Mesenchymal stem cell (in vitro differentiated cells and primary cell): ENCODE measurements at regions not wholly inside any gene's neighbourhood (a gene's known extent, or its start where the extent isn't known, plus 50 kb on each side); places are given as distances from the start of the nearest gene placed in this dataset.

Experiments
- DNase-seq: peaks from one replicate; pipeline ENCODE4 v3.0.0-alpha.2; 2013
- H2AFZ ChIP-seq: one replicate; pipeline ENCODE4 v1.6.1; 2013; ENCODE audit warnings: low read depth, mild to moderate bottlenecking, control low read depth, inconsistent platforms, low read length, moderate library complexity
- H2AK5ac ChIP-seq: 2 replicates; pipeline ENCODE4 v1.6.1; 2013; ENCODE audit warnings: low read length, moderate library complexity, mild to moderate bottlenecking, inconsistent platforms; ENCODE audit not compliant: severe bottlenecking
- H2BK120ac ChIP-seq: one replicate; pipeline ENCODE4 v1.6.1; 2013; ENCODE audit warnings: low read depth, mild to moderate bottlenecking, inconsistent platforms, low read length, moderate library complexity
- H2BK12ac ChIP-seq, 2 experiments: one replicate each; pipeline ENCODE4 v1.6.1; 2013; ENCODE audit warnings: inconsistent platforms in 2 of 2, low read length in 2 of 2, mild to moderate bottlenecking in 2 of 2, moderate library complexity in 2 of 2, control low read depth in 1 of 2
- H2BK15ac ChIP-seq: one replicate; pipeline ENCODE4 v1.6.1; 2013; ENCODE audit warnings: mild to moderate bottlenecking, low read depth, inconsistent platforms; ENCODE audit not compliant: poor library complexity, severe bottlenecking
- H2BK5ac ChIP-seq: 2 replicates; pipeline ENCODE4 v1.6.1; 2013; ENCODE audit warnings: low read depth, mild to moderate bottlenecking, low read length, control low read depth, inconsistent platforms; ENCODE audit not compliant: poor library complexity, severe bottlenecking
- H3K14ac ChIP-seq, 2 experiments: one replicate each; pipeline ENCODE4 v1.6.1; 2013; ENCODE audit warnings: inconsistent platforms in 2 of 2, low read length in 2 of 2, control low read depth in 1 of 2, mild to moderate bottlenecking in 1 of 2, moderate library complexity in 1 of 2
- H3K18ac ChIP-seq, 2 experiments: one replicate each; pipeline ENCODE4 v1.6.1; 2013; ENCODE audit warnings: inconsistent platforms in 2 of 2, low read length in 2 of 2, control low read depth in 1 of 2, low read depth in 1 of 2, mild to moderate bottlenecking in 1 of 2
- H3K23ac ChIP-seq, 2 experiments: one replicate each; pipeline ENCODE4 v1.6.1; 2013; ENCODE audit warnings: inconsistent platforms in 2 of 2, low read length in 2 of 2, mild to moderate bottlenecking in 2 of 2, moderate library complexity in 2 of 2, control low read depth in 1 of 2
- H3K27ac ChIP-seq: 2 replicates; pipeline ENCODE4 v1.5.1; 2013; ENCODE audit warnings: mild to moderate bottlenecking, moderate library complexity, low read length, control low read depth, inconsistent platforms; ENCODE audit not compliant: poor library complexity, severe bottlenecking
- H3K27me3 ChIP-seq, 2 experiments: 2 replicates each; pipeline versions ENCODE4 v1.6.1 to v1.7.0; 2013; ENCODE audit warnings: low read length in 2 of 2, mild to moderate bottlenecking in 2 of 2, moderate library complexity in 2 of 2, control low read depth in 1 of 2, inconsistent platforms in 1 of 2; ENCODE audit not compliant: control insufficient read depth in 1 of 2, insufficient read depth in 1 of 2
- H3K36me3 ChIP-seq, 2 experiments: 2 replicates each; pipeline versions ENCODE4 v1.6.1 to v1.7.0; 2013; ENCODE audit warnings: low read length in 2 of 2, control low read depth in 1 of 2, inconsistent platforms in 1 of 2, low read depth in 1 of 2, mild to moderate bottlenecking in 1 of 2; ENCODE audit not compliant: insufficient read depth in 2 of 2, control insufficient read depth in 1 of 2
- H3K4ac ChIP-seq, 2 experiments: one replicate each; pipeline ENCODE4 v1.6.1; 2013; ENCODE audit warnings: inconsistent platforms in 2 of 2, low read length in 2 of 2, mild to moderate bottlenecking in 2 of 2, moderate library complexity in 2 of 2, control low read depth in 1 of 2, low read depth in 1 of 2
- H3K4me1 ChIP-seq: 2 replicates; pipeline ENCODE4 v1.6.1; 2013; ENCODE audit warnings: low read depth, low read length, control low read depth; ENCODE audit not compliant: control insufficient read depth, insufficient read depth
- H3K4me2 ChIP-seq: 2 replicates; pipeline ENCODE4 v1.6.1; 2013; ENCODE audit warnings: low read length, mild to moderate bottlenecking, inconsistent platforms; ENCODE audit not compliant: poor library complexity, severe bottlenecking
- H3K4me3 ChIP-seq, 2 experiments: 2 replicates each; pipeline versions ENCODE4 v1.5.1 to v1.7.0; 2013; ENCODE audit warnings: low read length in 2 of 2, mild to moderate bottlenecking in 2 of 2, control low read depth in 1 of 2, low read depth in 1 of 2; ENCODE audit not compliant: insufficient read depth in 1 of 2
- H3K79me1 ChIP-seq: replicated peaks from 2 replicates; pipeline ENCODE4 v1.6.1; 2013; ENCODE audit warnings: mild to moderate bottlenecking, control low read depth, low read length, inconsistent platforms; ENCODE audit not compliant: poor library complexity, severe bottlenecking
- H3K9ac ChIP-seq: 2 replicates; pipeline ENCODE4 v1.7.0; 2013; ENCODE audit warnings: mild to moderate bottlenecking, low read length, moderate library complexity
- H3K9me3 ChIP-seq: 2 replicates; pipeline ENCODE4 v1.7.0; 2013; ENCODE audit warnings: mild to moderate bottlenecking, low read length; ENCODE audit not compliant: control insufficient read depth
- H4K8ac ChIP-seq: one replicate; pipeline ENCODE4 v1.6.1; 2013; ENCODE audit warnings: inconsistent platforms, mild to moderate bottlenecking, low read length, moderate library complexity
- H4K91ac ChIP-seq: one replicate; pipeline ENCODE4 v1.6.1; 2013; ENCODE audit warnings: mild to moderate bottlenecking, low read length, inconsistent platforms
- WGBS: methylation state at CpG from one replicate; pipeline ENCODE4 v1.1.7; 2013; ENCODE audit warnings: mixed read lengths; 5-methylcytosine and 5-hydroxymethylcytosine counted together

DNA sequence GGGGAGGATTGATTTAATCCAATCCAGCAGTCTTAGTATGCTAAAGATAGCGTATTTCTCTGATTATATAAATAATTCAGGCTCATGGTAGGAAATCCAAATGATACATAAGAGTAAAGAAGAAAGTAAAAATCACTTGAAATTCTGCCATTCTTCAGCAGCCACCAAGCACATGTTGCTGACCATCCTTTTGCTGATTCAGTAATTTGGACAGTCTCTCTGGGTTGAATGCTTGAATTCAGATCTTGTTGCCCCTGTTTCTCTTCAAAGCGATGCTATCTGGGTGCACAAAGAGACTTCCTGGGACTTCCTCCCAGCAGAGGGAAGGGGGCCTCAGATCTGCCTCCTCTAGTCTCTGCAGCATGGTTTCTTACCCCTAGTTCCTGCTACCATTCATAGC, 609.1 kb downstream of the UTRN start:
- no peaks in the 10 kb centered on the region for H3K9me3 ChIP-seq
- no peak overlapping the region for H3K23ac ChIP-seq
- H3K18ac ChIP-seq: no peak overlapping the region
- H3K14ac ChIP-seq: no peak overlapping the region
- no peak overlapping the region for H4K8ac ChIP-seq
- no peaks in the 10 kb centered on the region for H3K79me1 ChIP-seq
- H3K4me2 ChIP-seq: no peak overlapping the region
- H3K4ac ChIP-seq: no peak overlapping the region
- H3K27me3 ChIP-seq: no peaks in the 10 kb centered on the region
- no peak overlapping the region for H2AFZ ChIP-seq
- 100% methylated on average over 1 of the region's 2 CpGs for WGBS
- H4K91ac ChIP-seq: no peak overlapping the region
- no peak overlapping the region for H2BK15ac ChIP-seq
- no peak overlapping the region for H2BK12ac ChIP-seq
- H2BK120ac ChIP-seq: no peak overlapping the region
- no peak for DNase-seq
- H3K27ac ChIP-seq: no peak overlapping the region
- peaks cover 2% of the 10 kb centered on the region for H3K4me1 ChIP-seq
- H3K36me3 ChIP-seq: no peaks in the 10 kb centered on the region
- H3K4me3 ChIP-seq: no peak overlapping the region
- no peak overlapping the region for H2AK5ac ChIP-seq
- H3K9ac ChIP-seq: no peak overlapping the region
- no peak overlapping the region for H2BK5ac ChIP-seq

- Histone ChIP-seq H3K4me1 (peaks cover 2% of the 10 kb centered on the region), H4K91ac (no peak overlapping the region), H3K27me3 (no peaks in the 10 kb centered on the region), H3K4me3 (no peak overlapping the region), H3K18ac (no peak overlapping the region), H2BK12ac (no peak overlapping the region), H3K14ac (no peak overlapping the region), H2BK5ac (no peak overlapping the region), H3K4ac (no peak overlapping the region), H2AFZ (no peak overlapping the region), H2BK15ac (no peak overlapping the region), H3K4me2 (no peak overlapping the region), H3K9ac (no peak overlapping the region), H3K79me1 (no peaks in the 10 kb centered on the region), H3K9me3 (no peaks in the 10 kb centered on the region), H3K36me3 (no peaks in the 10 kb centered on the region), H3K27ac (no peak overlapping the region), H2AK5ac (no peak overlapping the region), H3K23ac (no peak overlapping the region), H2BK120ac (no peak overlapping the region), H4K8ac (no peak overlapping the region)
- no peak for DNase-seq
- WGBS: 59% methylated on average over 8 of the region's 8 CpGs
These were observed 610.5 kb downstream of the UTRN start for GRCh38 chr6:144895313-144896278.

DNA sequence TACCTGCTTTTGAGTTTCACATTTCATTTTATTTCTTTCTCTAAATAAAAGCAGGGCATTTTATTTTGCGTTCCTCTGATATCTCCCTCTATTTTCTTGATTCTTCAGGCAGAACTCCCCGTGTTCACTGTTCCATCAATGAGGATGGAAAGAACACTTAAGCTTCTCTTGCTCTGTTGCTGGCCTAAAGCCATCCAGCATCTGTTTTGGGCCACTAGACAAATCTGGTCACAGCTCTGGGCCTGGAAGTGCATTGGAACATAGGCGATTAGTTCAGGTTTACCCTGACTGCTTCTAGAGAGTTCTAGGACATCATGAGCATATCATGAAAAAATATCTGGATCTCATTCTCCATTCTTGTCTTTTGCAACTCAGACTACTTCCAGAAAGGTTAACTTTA, 611.2 kb downstream of the UTRN start:
- H2BK12ac ChIP-seq: no peak overlapping the region
- no peak overlapping the region for H3K9ac ChIP-seq
- H3K23ac ChIP-seq: no peak overlapping the region

GRCh38 chr6:144896871-144897270, 611.7 kb downstream of the UTRN start:
- Histone ChIP-seq H3K9ac (peak overlapping the region; percentile 7), H2BK12ac (no peak overlapping the region), H3K4me1 (peaks cover 2% of the 10 kb centered on the region), H3K14ac (no peak overlapping the region), H3K27me3 (no peaks in the 10 kb centered on the region), H3K18ac (no peak overlapping the region), H3K9me3 (peaks cover 9% of the 10 kb centered on the region), H3K23ac (no peak overlapping the region), H3K36me3 (no peaks in the 10 kb centered on the region), H3K4me3 (no peak overlapping the region), H3K4ac (no peak overlapping the region), H3K27ac (no peak overlapping the region), H2AFZ (no peak overlapping the region), H2BK120ac (no peak overlapping the region), H3K4me2 (no peak overlapping the region), H4K91ac (no peak overlapping the region), H2AK5ac (no peak overlapping the region), H3K79me1 (no peaks in the 10 kb centered on the region), H2BK5ac (no peak overlapping the region), H4K8ac (no peak overlapping the region), H2BK15ac (no peak overlapping the region)
- no peak for DNase-seq

More for the DNA sequence above, 611.2 kb downstream of the UTRN start:
- H2BK5ac ChIP-seq: no peak overlapping the region
- H3K4me1 ChIP-seq: peaks cover 2% of the 10 kb centered on the region
- H2BK120ac ChIP-seq: no peak overlapping the region
- H3K36me3 ChIP-seq: no peaks in the 10 kb centered on the region
- H3K18ac ChIP-seq: no peak overlapping the region
- H3K4me3 ChIP-seq: no peak overlapping the region
- no peak overlapping the region for H3K27ac ChIP-seq
- DNase-seq: no peak
- no peaks in the 10 kb centered on the region for H3K27me3 ChIP-seq
- WGBS: 92% methylated on average over 3 of the region's 3 CpGs
- H3K79me1 ChIP-seq: no peaks in the 10 kb centered on the region
- H3K9me3 ChIP-seq: peaks cover 3% of the 10 kb centered on the region
- no peak overlapping the region for H3K4me2 ChIP-seq
- H3K14ac ChIP-seq: no peak overlapping the region
- no peak overlapping the region for H4K8ac ChIP-seq
- no peak overlapping the region for H2BK15ac ChIP-seq
- H2AK5ac ChIP-seq: no peak overlapping the region
- H2AFZ ChIP-seq: no peak overlapping the region
- no peak overlapping the region for H3K4ac ChIP-seq
- no peak overlapping the region for H4K91ac ChIP-seq
